Tibial nerve (tissue), 4 donors: ENCODE measurements at regions not wholly inside any gene's neighbourhood (a gene's known extent, or its start where the extent isn't known, plus 50 kb on each side); places are given as distances from the start of the nearest gene placed in this dataset.
"Not testable (repeated sequence)": the region's sequence is repeated elsewhere in the genome, so short reads cannot be mapped to it uniquely, and the experiment has no call there.

Source experiments
- DNase-seq, 2 donors: peaks; one replicate each; pipeline ENCODE4 v3.0.0-alpha.2; 2019; ENCODE audit warnings: low spot score in 2 of 2
- H3K27ac ChIP-seq, 4 donors: fragments of 200-600 bp; sonication (generic) in 3 of 4; one replicate each; pipeline ENCODE4 v1.5.1; 2017 to 2019; ENCODE audit warnings: mild to moderate bottlenecking in 1 of 4
- H3K27me3 ChIP-seq, 2 donors: fragments of 200-600 bp; sonication (generic) in 1 of 2; one replicate each; pipeline versions ENCODE4 v1.5.1 to v1.6.0; 2017 to 2019
- H3K36me3 ChIP-seq, 3 donors: fragments of 200-600 bp; sonication (generic); one replicate each; pipeline ENCODE4 v1.5.1; 2018 to 2019
- H3K4me1 ChIP-seq, 4 donors: fragments of 200-600 bp; sonication (generic) in 3 of 4; one replicate each; pipeline ENCODE4 v1.5.1; 2017 to 2019
- H3K4me3 ChIP-seq, 4 donors: fragments of 200-600 bp; sonication (generic) in 3 of 4; one replicate each; pipeline ENCODE4 v1.5.1; 2017 to 2019; ENCODE audit warnings: mild to moderate bottlenecking in 1 of 4, moderate library complexity in 1 of 4
- H3K9me3 ChIP-seq, 4 donors: fragments of 200-600 bp; sonication (generic) in 3 of 4; one replicate each; pipeline ENCODE4 v1.5.1; 2017 to 2019
- EP300 ChIP-seq, 2 donors: sonication (generic); formaldehyde crosslinking; IDR thresholded peaks; one replicate each; pipeline ENCODE4 v1.6.1; 2017; ENCODE audit warnings: antibody characterized with exemption in 2 of 2, mild to moderate bottlenecking in 1 of 2
- POLR2A ChIP-seq, 2 donors: fragments of 450-650 bp; IDR thresholded peaks; one replicate each; pipeline ENCODE4 v1.6.1; 2017; ENCODE audit warnings: antibody characterized with exemption in 2 of 2, mild to moderate bottlenecking in 2 of 2, moderate library complexity in 2 of 2
- WGBS, 2 donors: methylation state at CpG; one replicate each; pipeline ENCODE4 v1.1.5; 2018; 5-methylcytosine and 5-hydroxymethylcytosine counted together
- TF ChIP-seq, protein P1 (sequence below), 5 experiments: fragments of 200-600 bp in 3 of 5; fragments of 450-650 bp in 2 of 5; sonication (generic) in 3 of 5; IDR thresholded peaks; one replicate each; pipeline ENCODE4 v1.5.1; 2016 to 2019; ENCODE audit warnings: antibody characterized with exemption in 5 of 5, mild to moderate bottlenecking in 3 of 5, moderate library complexity in 2 of 5

DNA sequence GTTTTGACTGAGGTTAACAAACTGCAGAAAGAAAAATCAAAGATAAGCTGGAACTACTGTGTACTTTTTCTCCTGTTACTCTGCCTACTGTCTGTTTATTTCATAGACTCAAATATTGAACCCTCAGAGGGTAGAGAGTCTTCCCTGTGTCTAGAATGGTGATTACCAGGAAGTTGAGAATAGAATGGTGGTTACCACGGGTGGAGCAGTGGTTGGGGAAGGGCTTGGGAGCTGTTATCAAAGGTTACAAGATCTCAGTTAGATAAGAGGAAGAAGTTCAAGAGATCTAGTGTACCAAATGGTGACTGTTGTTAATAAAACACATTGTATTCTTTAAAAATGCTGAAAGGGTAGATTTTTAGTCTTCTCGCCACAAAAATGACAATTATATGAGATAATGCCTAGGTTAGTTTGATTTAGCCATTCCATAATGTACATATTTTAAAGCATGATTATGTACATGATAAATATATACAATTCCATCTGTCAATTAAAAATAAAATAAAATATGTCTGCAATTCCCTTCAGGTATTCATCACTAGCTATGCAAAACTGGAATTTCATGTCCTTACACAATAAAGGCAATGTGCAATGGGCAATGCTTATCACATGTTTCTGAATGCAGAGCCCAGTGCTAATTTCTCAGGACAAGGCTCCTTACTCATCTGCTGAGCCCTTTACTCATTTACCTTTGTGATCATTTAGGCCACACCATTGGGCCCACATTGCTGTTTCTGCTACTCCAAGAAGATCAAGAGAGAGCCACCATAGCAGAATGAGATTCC is 474.3 kb upstream of the CAMK1G start:
- no peaks in the 10 kb centered on the region for H3K27me3 ChIP-seq
- no peak overlapping the region for H3K4me3 ChIP-seq
- no peaks in the 10 kb centered on the region for H3K4me1 ChIP-seq
- TF ChIP-seq, protein P1, sequence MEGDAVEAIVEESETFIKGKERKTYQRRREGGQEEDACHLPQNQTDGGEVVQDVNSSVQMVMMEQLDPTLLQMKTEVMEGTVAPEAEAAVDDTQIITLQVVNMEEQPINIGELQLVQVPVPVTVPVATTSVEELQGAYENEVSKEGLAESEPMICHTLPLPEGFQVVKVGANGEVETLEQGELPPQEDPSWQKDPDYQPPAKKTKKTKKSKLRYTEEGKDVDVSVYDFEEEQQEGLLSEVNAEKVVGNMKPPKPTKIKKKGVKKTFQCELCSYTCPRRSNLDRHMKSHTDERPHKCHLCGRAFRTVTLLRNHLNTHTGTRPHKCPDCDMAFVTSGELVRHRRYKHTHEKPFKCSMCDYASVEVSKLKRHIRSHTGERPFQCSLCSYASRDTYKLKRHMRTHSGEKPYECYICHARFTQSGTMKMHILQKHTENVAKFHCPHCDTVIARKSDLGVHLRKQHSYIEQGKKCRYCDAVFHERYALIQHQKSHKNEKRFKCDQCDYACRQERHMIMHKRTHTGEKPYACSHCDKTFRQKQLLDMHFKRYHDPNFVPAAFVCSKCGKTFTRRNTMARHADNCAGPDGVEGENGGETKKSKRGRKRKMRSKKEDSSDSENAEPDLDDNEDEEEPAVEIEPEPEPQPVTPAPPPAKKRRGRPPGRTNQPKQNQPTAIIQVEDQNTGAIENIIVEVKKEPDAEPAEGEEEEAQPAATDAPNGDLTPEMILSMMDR (IDR thresholded peaks at IDR 0.05), result no peak
- TF ChIP-seq POLR2A (IDR thresholded peaks at IDR 0.05) (no peak), EP300 (IDR thresholded peaks at IDR 0.05) (no peak)
- H3K36me3 ChIP-seq, result no peaks in the 10 kb centered on the region
- H3K9me3 ChIP-seq, result no peaks in the 10 kb centered on the region
- DNase-seq, result no peak
- no peak overlapping the region for H3K27ac ChIP-seq
- 73 to 75% methylated on average over 2 of the region's 2 CpGs for WGBS, 2 donors

DNA sequence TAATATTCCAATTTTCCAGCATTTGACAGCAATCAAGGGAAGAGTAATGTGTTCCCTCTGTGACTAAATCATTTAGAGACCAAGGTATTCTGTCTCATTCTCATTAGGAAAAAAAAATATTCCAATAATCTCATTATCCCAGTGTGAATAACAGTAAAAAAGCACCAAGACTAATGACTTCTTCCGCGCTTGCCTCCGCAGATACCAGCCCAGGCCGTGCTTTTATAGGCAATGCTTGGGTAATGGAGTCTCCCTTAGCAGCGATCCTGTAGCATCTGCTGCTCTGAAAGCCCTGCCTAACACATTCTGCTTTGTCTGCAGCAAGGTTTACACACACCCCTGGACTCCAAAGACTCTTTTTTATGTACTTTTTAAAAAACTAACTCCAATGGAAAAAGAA is 470.0 kb upstream of the CAMK1G start:
- TF ChIP-seq, protein P1 (IDR thresholded peaks at IDR 0.05), result no peak
- TF ChIP-seq EP300 (IDR thresholded peaks at IDR 0.05) (no peak), POLR2A (IDR thresholded peaks at IDR 0.05) (no peak)
- Histone ChIP-seq H3K27me3 (no peaks in the 10 kb centered on the region), H3K9me3 (no peaks in the 10 kb centered on the region), H3K27ac (no peak overlapping the region), H3K4me3 (no peak overlapping the region), H3K36me3 (no peaks in the 10 kb centered on the region), H3K4me1 (no peaks in the 10 kb centered on the region)
- 24 to 32% methylated on average over 5 of the region's 5 CpGs for WGBS, 2 donors
- no peak for DNase-seq

DNA sequence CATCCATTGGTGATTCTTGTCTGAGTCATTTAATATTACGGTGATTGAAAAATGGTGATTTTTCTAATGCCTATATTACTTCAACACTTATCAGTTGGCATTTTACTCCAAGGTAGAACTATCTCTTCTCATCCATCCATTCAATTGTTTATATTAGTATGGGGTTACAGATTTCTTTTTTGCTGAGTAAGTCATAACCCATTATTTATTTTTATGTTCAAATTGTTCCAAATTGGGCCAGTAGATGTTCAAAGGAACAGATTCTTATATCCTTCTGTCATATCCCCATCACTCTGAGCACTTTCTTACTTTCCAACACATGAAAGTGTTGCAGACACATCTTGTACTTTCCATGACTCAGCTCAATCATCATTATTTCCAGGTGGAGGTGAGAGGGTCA is 466.8 kb upstream of the CAMK1G start:
- Histone ChIP-seq H3K36me3 (no peaks in the 10 kb centered on the region), H3K27me3 (no peaks in the 10 kb centered on the region), H3K4me1 (no peaks in the 10 kb centered on the region), H3K4me3 (no peak overlapping the region), H3K9me3 (no peaks in the 10 kb centered on the region), H3K27ac (no peak overlapping the region)
- DNase-seq, result no peak
- TF ChIP-seq, protein P1 (IDR thresholded peaks at IDR 0.05), result no peak
- TF ChIP-seq POLR2A (IDR thresholded peaks at IDR 0.05), result no peak
- TF ChIP-seq EP300 (IDR thresholded peaks at IDR 0.05), result no peak
- WGBS, 2 donors, result 94 to 100% methylated on average over 1 of the region's 1 CpG

DNA sequence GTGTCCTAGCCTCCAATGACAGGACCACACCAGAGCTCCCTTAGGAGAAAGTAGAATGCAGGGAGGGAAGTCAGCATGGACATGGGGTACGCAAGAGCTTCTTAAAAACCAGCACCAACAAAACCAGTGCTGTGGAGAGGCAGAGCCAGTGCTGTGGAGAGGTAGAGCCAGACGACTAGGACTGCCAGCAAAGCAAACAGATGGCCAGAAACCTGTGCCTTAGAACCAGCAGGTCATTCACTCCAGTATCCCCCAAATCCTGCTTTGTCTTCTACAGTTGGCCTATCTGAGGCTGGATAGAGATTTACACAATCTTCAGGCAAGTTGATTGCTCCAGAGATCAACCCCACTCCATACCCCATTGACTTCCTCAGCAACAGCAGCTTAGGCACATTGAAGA is 459.9 kb upstream of the CAMK1G start:
- WGBS, 2 donors, result 48% methylated on average over 2 of the region's 2 CpGs
- Histone ChIP-seq H3K4me1 (no peaks in the 10 kb centered on the region), H3K27ac (no peak overlapping the region), H3K27me3 (no peaks in the 10 kb centered on the region), H3K9me3 (no peaks in the 10 kb centered on the region), H3K36me3 (no peaks in the 10 kb centered on the region), H3K4me3 (no peak overlapping the region)
- no peak for DNase-seq
- TF ChIP-seq, protein P1 (IDR thresholded peaks at IDR 0.05), result no peak
- TF ChIP-seq POLR2A (IDR thresholded peaks at IDR 0.05), result no peak
- TF ChIP-seq EP300 (IDR thresholded peaks at IDR 0.05), result no peak

DNA sequence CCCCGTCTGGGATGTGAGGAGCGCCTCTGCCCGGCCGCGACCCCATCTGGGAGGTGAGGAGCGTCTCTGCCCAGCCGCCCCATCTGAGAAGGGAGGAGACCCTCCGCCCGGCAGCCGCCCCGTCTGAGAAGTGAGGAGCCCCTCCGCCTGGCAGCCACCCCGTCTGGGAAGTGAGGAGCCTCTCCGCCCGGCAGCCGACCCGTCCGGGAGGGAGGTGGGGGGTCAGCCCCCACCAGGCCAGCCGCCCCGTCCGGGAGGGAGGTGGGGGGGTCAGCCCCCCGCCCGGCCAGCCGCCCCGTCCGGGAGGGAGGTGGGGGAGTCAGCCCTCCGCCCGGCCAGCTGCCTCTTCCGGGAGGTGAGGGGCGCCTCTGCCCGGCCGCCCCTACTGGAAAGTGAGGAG is 454.4 kb upstream of the CAMK1G start:
- 100% methylated on average over 1 of the region's 32 CpGs; no CpG with 5 or more reads in 1 of the 2 donors for WGBS, 2 donors
- not testable (repeated sequence) for H3K4me3 ChIP-seq, H3K4me1 ChIP-seq, H3K27ac ChIP-seq, H3K36me3 ChIP-seq, H3K9me3 ChIP-seq, DNase-seq, H3K27me3 ChIP-seq
